BJ (cell line): ENCODE measurements at regions not wholly inside any gene's neighbourhood (a gene's known extent, or its start where the extent isn't known, plus 50 kb on each side); places are given as distances from the start of the nearest gene placed in this dataset.

Experiments
- CTCF ChIA-PET: fragments of 350-600 bp; formaldehyde crosslinking; extraction: SDS; loops from one replicate; lab custom pipeline; 2021; ENCODE audit warnings: antibody characterized with exemption, inconsistent platforms; lab: Yijun Ruan, JAX
- POLR2A ChIA-PET: fragments of 300-600 bp; sonication (Branson Sonifier 250); formaldehyde crosslinking; extraction: SDS; loops from one replicate; lab custom pipeline; 2021; ENCODE audit warnings: antibody characterized with exemption; lab: Charles Lee
- DNase-seq: peaks from one replicate; pipeline ENCODE4 v3.0.0-alpha.2; 2011; ENCODE audit warnings: low read depth
- H3K27me3 ChIP-seq: 2 replicates; pipeline ENCODE4 v1.6.0; 2011; ENCODE audit warnings: low read length; ENCODE audit not compliant: control insufficient read depth, insufficient read depth
- H3K36me3 ChIP-seq: 2 replicates; pipeline ENCODE4 v1.5.1; 2011; ENCODE audit warnings: low read length; ENCODE audit not compliant: control insufficient read depth, insufficient read depth
- H3K4me3 ChIP-seq: 2 replicates; pipeline ENCODE4 v1.5.1; 2011; ENCODE audit warnings: low read depth, mild to moderate bottlenecking, control low read depth, low read length
- CTCF ChIP-seq: IDR thresholded peaks from 2 replicates; pipeline ENCODE4 v1.5.1; 2011; ENCODE audit warnings: low read depth, mild to moderate bottlenecking, control low read depth, inconsistent platforms, low read length, moderate library complexity; ENCODE audit not compliant: insufficient read depth

- CTCF ChIA-PET, result interaction anchor here (0.7 to 1.2 kb wide), 2 partner anchors 10 to 11 kb away, joined by 3 read pairs; no protein-coding TSS in a partner anchor
- Histone ChIP-seq H3K27me3 (no peaks in the 10 kb centered on the region; the same call in 1 of the 2 replicates), H3K4me3 (no peak overlapping the region)
These were observed 183.6 kb upstream of the TLE3 start for GRCh38 chr15:70281261-70281810.

GRCh38 chr15:70280781-70281180 lies 183.1 kb upstream of the TLE3 start:
- CTCF ChIA-PET, result no interaction called here

More at GRCh38 chr15:70281261-70281810, 183.6 kb upstream of the TLE3 start:
- no peak for DNase-seq
- POLR2A ChIA-PET, result no interaction called here
- TF ChIP-seq CTCF, result no peak
- H3K36me3 ChIP-seq, result no peaks in the 10 kb centered on the region

DNA sequence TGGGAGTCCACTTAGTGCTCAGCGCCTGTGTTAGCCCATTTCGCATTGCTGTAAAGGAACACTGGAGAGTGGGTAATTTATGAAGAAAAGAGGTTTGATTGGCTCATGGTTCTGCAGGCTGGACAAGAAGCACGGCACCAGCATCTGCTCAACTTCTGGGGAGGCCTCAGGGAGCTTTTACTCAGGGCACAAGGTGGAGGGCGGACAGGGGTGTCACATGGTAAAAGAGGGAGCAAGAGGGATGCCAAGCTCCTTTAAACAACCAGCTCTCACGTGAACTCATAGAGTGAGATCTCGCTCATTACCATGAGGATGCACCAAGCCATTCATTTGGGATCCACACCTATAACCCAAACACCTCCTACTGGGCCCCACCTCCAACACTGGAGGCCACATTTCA lies 181.4 kb upstream of the TLE3 start:
- CTCF ChIA-PET, result no interaction called here
- Histone ChIP-seq H3K27me3 (no peaks in the 10 kb centered on the region), H3K4me3 (no peak overlapping the region), H3K36me3 (no peaks in the 10 kb centered on the region)
- DNase-seq, result no peak
- no peak for TF ChIP-seq CTCF
- POLR2A ChIA-PET, result no interaction called here

More at GRCh38 chr15:70280781-70281180, 183.1 kb upstream of the TLE3 start:
- POLR2A ChIA-PET, result no interaction called here
- H3K36me3 ChIP-seq, result no peaks in the 10 kb centered on the region
- H3K4me3 ChIP-seq, result no peak overlapping the region
- no peak for DNase-seq
- TF ChIP-seq CTCF, result no peak
- no peaks in the 10 kb centered on the region for H3K27me3 ChIP-seq

- no peak for TF ChIP-seq CTCF
- CTCF ChIA-PET, result no interaction called here
- Histone ChIP-seq H3K36me3 (no peaks in the 10 kb centered on the region), H3K27me3 (no peaks in the 10 kb centered on the region), H3K4me3 (no peak overlapping the region)
- DNase-seq, result no peak
- POLR2A ChIA-PET, result no interaction called here
These were observed 180.9 kb upstream of the TLE3 start for GRCh38 chr15:70278644-70279043.

GRCh38 chr15:70277556-70277955 lies 179.8 kb upstream of the TLE3 start:
- TF ChIP-seq CTCF, result no peak
- Histone ChIP-seq H3K36me3 (no peaks in the 10 kb centered on the region), H3K4me3 (no peak overlapping the region), H3K27me3 (no peaks in the 10 kb centered on the region)
- ChIA-PET CTCF (no interaction called here), POLR2A (no interaction called here)
- DNase-seq, result no peak
